ENCODE measurements at regions not wholly inside any gene's neighbourhood (a gene's known extent, or its start where the extent isn't known, plus 50 kb on each side); places are given as distances from the start of the nearest gene placed in this dataset.

DNA sequence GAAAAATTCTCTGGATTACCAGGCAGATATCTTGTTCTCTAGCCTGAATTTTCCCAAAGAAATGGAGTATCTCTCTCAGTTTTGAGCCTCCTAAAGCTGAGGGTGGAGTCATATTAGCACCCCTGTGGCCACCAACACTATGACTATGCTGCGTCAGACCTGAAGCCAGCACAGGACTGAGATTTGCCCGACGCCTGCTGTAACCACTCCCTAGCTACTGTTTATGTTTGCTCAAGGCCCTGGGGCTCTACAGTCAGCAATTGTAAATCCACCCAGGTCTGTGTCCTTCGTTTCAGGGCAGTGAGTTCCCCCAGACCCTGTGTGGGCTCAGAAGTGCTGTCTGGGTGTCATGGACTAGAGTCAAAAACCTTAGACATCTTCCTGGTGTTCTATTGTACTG, 61.4 kb downstream of the ZXDA start:
- no peak for DNase-seq

GRCh38 chrX:57822818-57823217, 87.4 kb downstream of the ZXDA start:
- DNase-seq: no peak

DNA sequence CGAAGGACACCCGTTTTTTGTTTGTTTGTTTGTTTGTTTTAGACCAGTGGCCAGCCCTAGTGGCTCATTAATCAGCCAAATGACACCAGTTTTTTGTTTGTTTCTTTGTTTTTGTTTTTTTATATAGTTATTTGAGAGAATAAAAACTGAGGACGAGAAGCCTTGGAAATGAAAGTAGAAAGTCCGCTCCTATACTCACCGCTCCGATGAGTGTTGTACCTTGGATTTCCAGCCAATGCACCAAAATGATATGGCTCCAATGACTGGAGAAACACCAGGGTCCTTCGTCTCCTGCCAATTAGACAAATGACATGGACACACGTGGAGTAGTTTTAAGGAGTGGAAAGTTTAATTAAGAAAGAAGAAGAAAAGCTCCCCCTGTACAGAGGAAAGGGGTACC, 87.9 kb downstream of the ZXDA start:
- DNase-seq: no peak

DNA sequence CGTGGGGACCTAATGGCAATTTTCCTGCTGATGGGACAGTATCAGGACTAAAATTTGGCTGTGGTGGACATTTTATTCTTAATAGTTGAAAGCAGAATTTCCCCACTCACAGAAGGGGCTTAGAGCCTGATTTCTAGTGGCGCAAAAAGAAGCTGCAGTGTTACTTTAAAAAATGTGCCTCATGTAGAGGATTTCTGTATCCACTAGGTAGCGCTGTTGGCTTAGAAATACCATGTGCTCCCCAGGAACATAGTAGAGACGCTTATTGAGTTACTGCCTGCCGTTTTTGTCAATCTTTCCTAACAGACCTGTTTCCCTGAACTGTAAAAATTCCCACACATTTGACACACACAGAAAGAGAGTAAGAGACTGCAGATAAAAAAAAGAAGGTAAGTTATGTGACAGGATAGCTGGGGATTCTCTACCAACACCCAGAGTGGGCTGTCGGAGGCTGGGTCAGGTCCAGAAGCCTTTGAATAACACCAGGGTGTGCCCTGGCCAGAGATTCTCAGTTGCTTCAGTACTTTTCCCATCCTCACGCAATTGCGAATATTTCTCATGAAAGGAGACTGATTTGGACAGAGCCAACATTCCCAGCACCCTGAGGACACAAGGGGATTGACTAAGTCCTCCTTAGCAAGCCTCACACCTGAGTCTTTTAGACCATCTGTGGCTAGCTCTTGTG, 88.4 kb downstream of the ZXDA start:
- peak in 2 of 5 experiments; percentile 3 to 52 for DNase-seq

GRCh38 chrX:57817302-57817701, 93.0 kb downstream of the ZXDA start:
- no peak for DNase-seq

DNA sequence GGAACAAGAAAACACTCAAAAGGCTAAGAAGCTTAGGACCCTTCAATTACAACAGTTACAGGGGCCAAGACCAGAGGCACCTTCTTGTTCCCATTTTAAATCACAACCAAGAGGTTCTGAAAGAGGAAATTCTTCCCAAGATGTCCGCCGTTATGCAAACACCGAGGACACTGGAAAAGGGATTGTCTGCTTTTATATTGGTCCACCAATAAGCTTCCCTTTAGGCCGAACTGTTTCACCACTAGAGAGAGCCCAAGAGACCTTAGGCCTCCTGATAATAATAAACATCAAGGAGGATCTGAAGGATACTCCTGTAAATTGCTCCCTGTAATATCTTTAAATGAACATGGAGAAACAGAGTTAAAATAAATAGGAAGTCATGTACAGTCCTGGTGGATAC, 92.6 kb upstream of the NLRP2B start:
- no peak for DNase-seq

- DNase-seq: no peak
Measured at GRCh38 chrX:57771689-57772088, 91.6 kb upstream of the NLRP2B start.

DNA sequence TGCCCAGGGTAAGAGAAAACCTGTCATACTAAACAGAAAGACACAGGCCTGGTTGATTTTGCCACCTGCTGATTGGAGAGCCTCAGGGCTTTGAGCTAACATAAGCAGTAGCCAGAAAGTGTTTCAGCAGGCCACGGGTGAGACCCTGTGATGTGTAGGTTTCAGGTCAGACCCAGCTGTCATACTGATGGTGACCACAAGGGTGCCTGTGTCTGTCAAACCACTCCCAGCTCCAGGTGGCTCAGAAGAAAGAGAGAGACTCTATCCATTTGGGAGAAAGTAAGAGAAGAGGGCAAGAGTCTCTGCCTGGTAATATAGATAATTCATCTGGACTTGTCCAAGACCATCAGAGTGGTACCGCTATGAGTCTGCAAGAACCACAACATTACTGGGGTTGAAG, 72.8 kb upstream of the NLRP2B start:
- no peak for DNase-seq

GRCh38 chrX:57741107-57741506, 61.0 kb upstream of the NLRP2B start:
- no peak for DNase-seq

GRCh38 chrX:57737881-57738280, 57.8 kb upstream of the NLRP2B start:
- no peak for DNase-seq
